Head of caudate nucleus (tissue), 42 donors: ENCODE measurements at regions not wholly inside any gene's neighbourhood (a gene's known extent, or its start where the extent isn't known, plus 50 kb on each side); places are given as distances from the start of the nearest gene placed in this dataset.

Experiments
- DNase-seq, 42 donors: peaks; one replicate each; pipeline versions ENCODE4 v3.0.0 to v3.0.0-alpha.2; 2020 to 2021; ENCODE audit warnings: mixed read lengths in 7 of 42
- intact Hi-C: fragments of 100-400 bp; cut with DNase I; formaldehyde crosslinking; loops from one replicate; pipeline ENCODE4 v1.15.0; 2022

- intact Hi-C loops = no loop called here
- DNase-seq = no peak
These were observed 328.9 kb upstream of the USP25 start for GRCh38 chr21:15400905-15401304.

GRCh38 chr21:15401331-15401730 is 328.5 kb upstream of the USP25 start:
- no peak for DNase-seq
- intact Hi-C loops = no loop called here

GRCh38 chr21:15405214-15405613 is 324.6 kb upstream of the USP25 start:
- intact Hi-C loops = no loop called here
- DNase-seq = peak in 4 of 42 donors; percentile 3 to 27 (median 9)

GRCh38 chr21:15406791-15407190 is 323.0 kb upstream of the USP25 start:
- DNase-seq = no peak
- intact Hi-C loops = no loop called here

- intact Hi-C loops = no loop called here
These were observed 322.2 kb upstream of the USP25 start for GRCh38 chr21:15407585-15407984.

GRCh38 chr21:15408089-15408488 is 321.7 kb upstream of the USP25 start:
- no peak for DNase-seq
- intact Hi-C loops = no loop called here

More at GRCh38 chr21:15407585-15407984, 322.2 kb upstream of the USP25 start:
- DNase-seq = no peak

- intact Hi-C loops = no loop called here
- no peak for DNase-seq
These were observed 320.8 kb upstream of the USP25 start for GRCh38 chr21:15409031-15409430.

- intact Hi-C loops = no loop called here
- no peak for DNase-seq
These were observed 318.9 kb upstream of the USP25 start for GRCh38 chr21:15410853-15411252.

- DNase-seq = no peak
- intact Hi-C loops = no loop called here
These were observed 315.7 kb upstream of the USP25 start for GRCh38 chr21:15414057-15414456.

GRCh38 chr21:15415541-15416261 is 314.1 kb upstream of the USP25 start:
- intact Hi-C loops = no loop called here
- DNase-seq = peak in 18 of 42 donors; percentile 3 to 50 (median 17)

- intact Hi-C loops = no loop called here
These were observed 308.3 kb upstream of the USP25 start for GRCh38 chr21:15421441-15421881.

GRCh38 chr21:15421947-15422346 is 307.8 kb upstream of the USP25 start:
- no peak for DNase-seq
- intact Hi-C loops = no loop called here

More at GRCh38 chr21:15421441-15421881, 308.3 kb upstream of the USP25 start:
- DNase-seq = no peak

GRCh38 chr21:15422783-15423182 is 307.0 kb upstream of the USP25 start:
- no peak for DNase-seq
- intact Hi-C loops = no loop called here

GRCh38 chr21:15423676-15424445 is 305.9 kb upstream of the USP25 start:
- intact Hi-C loops = no loop called here
- no peak for DNase-seq

- no peak for DNase-seq
- intact Hi-C loops = no loop called here
These were observed 304.7 kb upstream of the USP25 start for GRCh38 chr21:15425049-15425448.

GRCh38 chr21:15430023-15430422 is 299.8 kb upstream of the USP25 start:
- no peak for DNase-seq
- intact Hi-C loops = no loop called here

GRCh38 chr21:15430577-15430976 is 299.2 kb upstream of the USP25 start:
- no peak for DNase-seq
- intact Hi-C loops = no loop called here

GRCh38 chr21:15431053-15431452 is 298.7 kb upstream of the USP25 start:
- intact Hi-C loops = no loop called here
- no peak for DNase-seq

- intact Hi-C loops = no loop called here
These were observed 296.7 kb upstream of the USP25 start for GRCh38 chr21:15433091-15433490.

GRCh38 chr21:15434163-15434905 is 295.4 kb upstream of the USP25 start:
- DNase-seq = no peak
- intact Hi-C loops = no loop called here

More at GRCh38 chr21:15433091-15433490, 296.7 kb upstream of the USP25 start:
- no peak for DNase-seq
